HepG2 (cell line): ENCODE measurements at regions not wholly inside any gene's neighbourhood (a gene's known extent, or its start where the extent isn't known, plus 50 kb on each side); places are given as distances from the start of the nearest gene placed in this dataset.
A peak's percentile ranks its signal among the peaks of the same experiment; 100 is the strongest.

ENCODE experiments used
- ATAC-seq: fragments of 200-7000 bp; cut with Tn5 transposase; 3 replicates; pipeline ENCODE4 v1.9.1; 2020; ENCODE audit warnings: mild to moderate bottlenecking, moderate library complexity
- BruUV-seq: library from RNA; stranded (reverse); fragments of 400-500 nt; replicated peaks from 2 replicates; lab custom pipeline; 2021; lab: Mats Ljungman, UMichigan
- CTCF ChIA-PET: fragments of 300-600 bp; formaldehyde crosslinking; extraction: SDS; loops from one replicate; lab custom pipeline; 2021; ENCODE audit warnings: low total read pairs, inconsistent platforms, low intra/inter-chr PET ratio; lab: Yijun Ruan, JAX
- POLR2A ChIA-PET: fragments of 350-600 bp; sonication (Branson Sonifier 250); formaldehyde crosslinking; loops from one replicate; lab custom pipeline; 2020; ENCODE audit warnings: antibody characterized with exemption, inconsistent platforms; lab: Yijun Ruan, JAX
- DNase-seq: peaks from one replicate; pipeline ENCODE4 v3.0.0-alpha.2; 2015; ENCODE audit warnings: low spot score
- FAIRE-seq: peaks from 3 replicates; lab custom pipeline; 2011; peaks lifted over from hg19 to GRCh38; lab: Jason Lieb, UNC
- H2AFZ ChIP-seq: one replicate; pipeline ENCODE4 v1.6.1; 2011; ENCODE audit warnings: low read length, inconsistent platforms
- H3K27ac ChIP-seq: fragments of 300-600 bp; 3 replicates; pipeline ENCODE4 v1.8.0; 2011; ENCODE audit warnings: mixed run types, mild to moderate bottlenecking, mixed read lengths, low read length, inconsistent platforms; ENCODE audit not compliant: insufficient read depth; ENCODE audit errors: extremely low read length
- H3K27me3 ChIP-seq, 2 experiments: fragments of 200-600 bp in 1 of 2; 2 replicates in 1 of 2; 3 replicates in 1 of 2; pipeline versions ENCODE4 v1.6.0 to v1.8.0; 2011; ENCODE audit warnings: low read length in 2 of 2, mild to moderate bottlenecking in 2 of 2, moderate library complexity in 2 of 2, inconsistent platforms in 1 of 2; ENCODE audit not compliant: insufficient read depth in 2 of 2, control insufficient read depth in 1 of 2
- H3K36me3 ChIP-seq, 2 experiments: fragments of 200-600 bp in 1 of 2; replicated peaks in 1 of 2; 2 replicates in 1 of 2; 3 replicates in 1 of 2; pipeline versions ENCODE4 v1.5.1 to v1.8.0; 2011; ENCODE audit warnings: low read length in 2 of 2, inconsistent platforms in 1 of 2; ENCODE audit not compliant: insufficient read depth in 2 of 2, control insufficient read depth in 1 of 2
- H3K4me1 ChIP-seq: 2 replicates; pipeline ENCODE4 v1.5.1; 2012; ENCODE audit warnings: low read length, inconsistent platforms; ENCODE audit not compliant: insufficient read depth
- H3K4me2 ChIP-seq: 2 replicates; pipeline ENCODE4 v1.6.0; 2011; ENCODE audit warnings: low read depth, low read length, inconsistent platforms
- H3K4me3 ChIP-seq, 3 experiments: fragments of 200-600 bp in 1 of 3; sonication (generic), shearing (Covaris generic) in 1 of 3; replicated peaks in 1 of 3; 2 replicates each; pipeline ENCODE4 v1.5.1; 2011 to 2016; ENCODE audit warnings: low read length in 3 of 3, inconsistent platforms in 2 of 3, low read depth in 2 of 3, mild to moderate bottlenecking in 2 of 3, control low read depth in 1 of 3, mixed read lengths in 1 of 3; ENCODE audit not compliant: insufficient read depth in 1 of 3
- H3K79me2 ChIP-seq: one replicate; pipeline ENCODE4 v1.6.1; 2011; ENCODE audit warnings: low read length, inconsistent platforms; ENCODE audit not compliant: insufficient read depth
- H3K9ac ChIP-seq: 2 replicates; pipeline ENCODE4 v1.6.0; 2011; ENCODE audit warnings: mild to moderate bottlenecking, low read depth, low read length, inconsistent platforms; ENCODE audit not compliant: insufficient read depth
- H3K9me3 ChIP-seq: 2 replicates; pipeline ENCODE4 v1.5.1; 2012; ENCODE audit warnings: mild to moderate bottlenecking, low read length
- H4K20me1 ChIP-seq: 2 replicates; pipeline ENCODE4 v1.6.0; 2011; ENCODE audit warnings: inconsistent platforms, mild to moderate bottlenecking, low read length, moderate library complexity; ENCODE audit not compliant: insufficient read depth
- ATRX ChIP-seq: sonication (generic); formaldehyde crosslinking; IDR thresholded peaks from 2 replicates; pipeline ENCODE4 v1.4.0; 2020; ENCODE audit warnings: missing genetic modification reagents, borderline replicate concordance
- ESRRA ChIP-seq: sonication (generic); formaldehyde crosslinking; IDR thresholded peaks from 2 replicates; pipeline ENCODE4 v1.5.1; 2020; ENCODE audit warnings: mild to moderate bottlenecking, low read depth, missing genetic modification reagents
- FOXP4 ChIP-seq: sonication (generic); formaldehyde crosslinking; IDR thresholded peaks from 2 replicates; pipeline ENCODE4 v1.4.0; 2020; ENCODE audit warnings: missing genetic modification reagents
- HNRNPH1 ChIP-seq: fragments of 200-400 bp; formaldehyde crosslinking; optimal IDR thresholded peaks from 2 replicates; pipeline ENCODE3; 2017; ENCODE audit warnings: mild to moderate bottlenecking, low read depth, low read length
- LRRFIP1 ChIP-seq: sonication (generic); formaldehyde crosslinking; conservative IDR thresholded peaks from 2 replicates; pipeline ENCODE4 v1.4.0; 2020; ENCODE audit warnings: missing genetic modification reagents
- RARA ChIP-seq: IDR thresholded peaks from 2 replicates; pipeline ENCODE4 v1.6.1; 2016; ENCODE audit warnings: missing genetic modification reagents, missing compliant biosample characterization
- SIN3B ChIP-seq: fragments of 150-350 bp; IDR thresholded peaks from 2 replicates; pipeline ENCODE4 v1.6.1; 2014; ENCODE audit warnings: low read length
- STAG1 ChIP-seq: sonication (generic); formaldehyde crosslinking; IDR thresholded peaks from 2 replicates; pipeline ENCODE4 v1.4.0; 2020; ENCODE audit warnings: missing genetic modification reagents
- TEAD3 ChIP-seq: optimal IDR thresholded peaks from 2 replicates; pipeline ENCODE3; 2016; ENCODE audit warnings: borderline replicate concordance
- XRCC5 ChIP-seq: fragments of 200-400 bp; formaldehyde crosslinking; optimal IDR thresholded peaks from 2 replicates; pipeline ENCODE3; 2017; ENCODE audit warnings: mild to moderate bottlenecking, low read length
- ZNF510 ChIP-seq: sonication (generic); formaldehyde crosslinking; IDR thresholded peaks from 2 replicates; pipeline ENCODE4 v1.4.0; 2020; ENCODE audit warnings: low read depth, mild to moderate bottlenecking, missing genetic modification reagents
- ZNF678 ChIP-seq: sonication (generic); formaldehyde crosslinking; IDR thresholded peaks from 2 replicates; pipeline ENCODE4 v1.4.0; 2020; ENCODE audit warnings: mild to moderate bottlenecking, missing genetic modification reagents
- ZNF891 ChIP-seq: sonication (generic); formaldehyde crosslinking; IDR thresholded peaks from 2 replicates; pipeline ENCODE4 v1.5.0; 2020; ENCODE audit warnings: mild to moderate bottlenecking, missing genetic modification reagents
- WGBS: methylation state at CpG from one replicate; pipeline ENCODE4 v1.1.6; 2017; ENCODE audit warnings: low lambda C conversion rate; 5-methylcytosine and 5-hydroxymethylcytosine counted together
- in situ Hi-C: cut with HindIII; loops from 2 replicates; pipeline ENCODE4 v1.10.0; 2017; ENCODE audit warnings: low pct_unique_long_range_greater_than_20kb; ENCODE audit not compliant: extremely low pct_ligation_motif_present
- intact Hi-C: fragments of 100-400 bp; cut with micrococcal nuclease; formaldehyde crosslinking; loops from one replicate; pipeline ENCODE4 v1.10.0; 2022; ENCODE audit not compliant: unreplicated experiment

GRCh38 chr2:75315436-75315835, 116.1 kb upstream of the TACR1 start:
- H3K27me3 ChIP-seq: peaks cover 0 to 9% of the 10 kb centered on the region in 2 experiments; a peak in 2 of 5 replicates
- BruUV-seq: no TSS peak

GRCh38 chr2:75311993-75312392, 112.7 kb upstream of the TACR1 start:
- H3K9me3 ChIP-seq: no peaks in the 10 kb centered on the region
- H3K4me3 ChIP-seq: no peak overlapping the region
- FAIRE-seq (no peak), ATAC-seq (peak; percentile 99), DNase-seq (peak; percentile 22)
- in situ Hi-C loops: no loop called here
- H4K20me1 ChIP-seq: no peaks in the 10 kb centered on the region
- no peak overlapping the region for H2AFZ ChIP-seq
- WGBS: 31% methylated on average over 4 of the region's 4 CpGs
- no peaks in the 10 kb centered on the region for H3K36me3 ChIP-seq
- CTCF ChIA-PET: no interaction called here
- BruUV-seq: no TSS peak
- intact Hi-C loops: no loop called here
- no peaks in the 10 kb centered on the region for H3K4me1 ChIP-seq
- H3K27ac ChIP-seq: no peak overlapping the region
- no peaks in the 10 kb centered on the region for H3K79me2 ChIP-seq
- no peaks in the 10 kb centered on the region for H3K27me3 ChIP-seq
- no peak overlapping the region for H3K4me2 ChIP-seq
- POLR2A ChIA-PET: no interaction called here
- no peak overlapping the region for H3K9ac ChIP-seq
- TF ChIP-seq ATRX (CRISPR knock-in tag): no peak
- TF ChIP-seq RARA: no peak
- TF ChIP-seq STAG1: peak; percentile 11; the same call in 1 of the 2 replicates
- no peak for TF ChIP-seq LRRFIP1 (CRISPR knock-in tag)
- TF ChIP-seq ESRRA: no peak
- peak; percentile 43 for TF ChIP-seq HNRNPH1
- TF ChIP-seq ZNF678 (CRISPR knock-in tag): no peak
- TF ChIP-seq XRCC5: peak; percentile 30
- no peak for TF ChIP-seq TEAD3 (CRISPR knock-in tag)

More at GRCh38 chr2:75315436-75315835, 116.1 kb upstream of the TACR1 start:
- Histone ChIP-seq H3K4me2 (no peak overlapping the region), H3K9ac (no peak overlapping the region), H3K79me2 (no peaks in the 10 kb centered on the region), H4K20me1 (no peaks in the 10 kb centered on the region), H3K9me3 (no peaks in the 10 kb centered on the region), H3K27ac (no peak overlapping the region), H3K4me1 (no peaks in the 10 kb centered on the region), H3K36me3 (no peaks in the 10 kb centered on the region), H2AFZ (no peak overlapping the region), H3K4me3 (no peak overlapping the region)
- ChIA-PET POLR2A (no interaction called here), CTCF (no interaction called here)
- in situ Hi-C loops (loop anchor here (5.0 kb wide), 1 partner anchor 87 kb away; no protein-coding TSS in a partner anchor), intact Hi-C loops (no loop called here)
- WGBS: 9% methylated on average over 3 of the region's 3 CpGs
- FAIRE-seq (no peak), DNase-seq (no peak), ATAC-seq (no peak)
- TF ChIP-seq ZNF510 (no peak), FOXP4 (CRISPR knock-in tag) (no peak), ZNF891 (no peak), SIN3B (no peak)
